Lower leg skin (tissue), 3 donors: ENCODE measurements at regions not wholly inside any gene's neighbourhood (a gene's known extent, or its start where the extent isn't known, plus 50 kb on each side); places are given as distances from the start of the nearest gene placed in this dataset.

Experiments
- POLR2A ChIP-seq, 2 donors: fragments of 450-650 bp; IDR thresholded peaks; one replicate each; pipeline ENCODE4 v1.6.1; 2016 to 2017; ENCODE audit warnings: antibody characterized with exemption in 2 of 2, mild to moderate bottlenecking in 1 of 2, moderate library complexity in 1 of 2
- TF ChIP-seq, protein P1 (sequence below), 3 donors: fragments of 450-650 bp; IDR thresholded peaks; one replicate each; pipeline ENCODE4 v1.5.1; 2016; ENCODE audit warnings: antibody characterized with exemption in 3 of 3, mild to moderate bottlenecking in 3 of 3, moderate library complexity in 2 of 3

GRCh38 chr7:45358287-45358686 is 200.7 kb downstream of the RAMP3 start:
- TF ChIP-seq, protein P1, sequence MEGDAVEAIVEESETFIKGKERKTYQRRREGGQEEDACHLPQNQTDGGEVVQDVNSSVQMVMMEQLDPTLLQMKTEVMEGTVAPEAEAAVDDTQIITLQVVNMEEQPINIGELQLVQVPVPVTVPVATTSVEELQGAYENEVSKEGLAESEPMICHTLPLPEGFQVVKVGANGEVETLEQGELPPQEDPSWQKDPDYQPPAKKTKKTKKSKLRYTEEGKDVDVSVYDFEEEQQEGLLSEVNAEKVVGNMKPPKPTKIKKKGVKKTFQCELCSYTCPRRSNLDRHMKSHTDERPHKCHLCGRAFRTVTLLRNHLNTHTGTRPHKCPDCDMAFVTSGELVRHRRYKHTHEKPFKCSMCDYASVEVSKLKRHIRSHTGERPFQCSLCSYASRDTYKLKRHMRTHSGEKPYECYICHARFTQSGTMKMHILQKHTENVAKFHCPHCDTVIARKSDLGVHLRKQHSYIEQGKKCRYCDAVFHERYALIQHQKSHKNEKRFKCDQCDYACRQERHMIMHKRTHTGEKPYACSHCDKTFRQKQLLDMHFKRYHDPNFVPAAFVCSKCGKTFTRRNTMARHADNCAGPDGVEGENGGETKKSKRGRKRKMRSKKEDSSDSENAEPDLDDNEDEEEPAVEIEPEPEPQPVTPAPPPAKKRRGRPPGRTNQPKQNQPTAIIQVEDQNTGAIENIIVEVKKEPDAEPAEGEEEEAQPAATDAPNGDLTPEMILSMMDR (IDR thresholded peaks at IDR 0.05): no peak
- TF ChIP-seq POLR2A (IDR thresholded peaks at IDR 0.05): no peak
